ENCODE measurements at regions not wholly inside any gene's neighbourhood (a gene's known extent, or its start where the extent isn't known, plus 50 kb on each side); places are given as distances from the start of the nearest gene placed in this dataset.

DNA sequence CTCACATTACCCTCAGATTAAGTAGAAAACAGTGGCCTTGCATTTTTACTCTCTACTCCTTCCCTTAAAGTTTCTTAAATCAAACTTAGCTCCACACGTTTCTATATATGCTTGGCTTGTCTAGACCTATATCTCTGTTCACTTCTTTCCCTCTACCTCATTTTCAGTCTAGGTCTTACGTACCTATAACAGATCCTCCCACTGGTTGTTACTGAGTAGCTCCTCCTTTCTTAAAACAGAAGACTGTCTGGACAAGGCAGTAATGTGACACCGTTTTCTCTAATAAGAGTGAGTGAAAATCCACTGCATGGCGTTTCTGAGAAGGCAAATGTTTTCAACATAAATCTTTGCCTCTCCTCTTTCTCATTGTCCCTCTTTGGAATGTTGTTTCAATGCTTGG is 211.7 kb upstream of the POGK start:
- TF ChIP-seq POLR2AphosphoS5 (IDR thresholded peaks at IDR 0.05; ENCODE audit: insufficient read depth, low read depth, low read length) = no peak
- TF ChIP-seq, protein P1, sequence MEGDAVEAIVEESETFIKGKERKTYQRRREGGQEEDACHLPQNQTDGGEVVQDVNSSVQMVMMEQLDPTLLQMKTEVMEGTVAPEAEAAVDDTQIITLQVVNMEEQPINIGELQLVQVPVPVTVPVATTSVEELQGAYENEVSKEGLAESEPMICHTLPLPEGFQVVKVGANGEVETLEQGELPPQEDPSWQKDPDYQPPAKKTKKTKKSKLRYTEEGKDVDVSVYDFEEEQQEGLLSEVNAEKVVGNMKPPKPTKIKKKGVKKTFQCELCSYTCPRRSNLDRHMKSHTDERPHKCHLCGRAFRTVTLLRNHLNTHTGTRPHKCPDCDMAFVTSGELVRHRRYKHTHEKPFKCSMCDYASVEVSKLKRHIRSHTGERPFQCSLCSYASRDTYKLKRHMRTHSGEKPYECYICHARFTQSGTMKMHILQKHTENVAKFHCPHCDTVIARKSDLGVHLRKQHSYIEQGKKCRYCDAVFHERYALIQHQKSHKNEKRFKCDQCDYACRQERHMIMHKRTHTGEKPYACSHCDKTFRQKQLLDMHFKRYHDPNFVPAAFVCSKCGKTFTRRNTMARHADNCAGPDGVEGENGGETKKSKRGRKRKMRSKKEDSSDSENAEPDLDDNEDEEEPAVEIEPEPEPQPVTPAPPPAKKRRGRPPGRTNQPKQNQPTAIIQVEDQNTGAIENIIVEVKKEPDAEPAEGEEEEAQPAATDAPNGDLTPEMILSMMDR (IDR thresholded peaks at IDR 0.05; ENCODE audit: extremely low read depth in 1 of 2, insufficient read depth in 1 of 2, low read depth in 1 of 2, low read length in 2 of 2) = no peak

Data from endothelial cell of umbilical vein (primary cell).